ENCODE measurements at regions not wholly inside any gene's neighbourhood (a gene's known extent, or its start where the extent isn't known, plus 50 kb on each side); places are given as distances from the start of the nearest gene placed in this dataset.

DNA sequence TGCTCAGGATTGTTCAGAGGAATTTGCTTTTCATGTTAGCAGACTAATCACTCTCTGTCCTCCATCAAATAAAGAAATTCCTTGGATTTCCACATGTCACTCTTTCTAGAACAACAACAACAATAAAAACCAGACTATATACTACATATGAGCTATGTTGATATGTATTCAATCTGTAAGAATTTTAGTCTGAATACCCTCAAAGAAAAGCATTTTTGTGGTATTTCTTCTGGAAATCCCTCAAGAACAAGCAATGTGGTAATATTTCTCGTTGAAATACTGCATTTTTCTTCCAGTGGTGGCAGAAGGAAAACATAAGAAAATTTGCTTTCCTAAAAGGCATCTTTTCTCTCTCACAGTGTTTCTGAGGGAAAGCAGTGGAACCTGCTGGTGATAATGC is 312.6 kb upstream of the RSPO3 start:
- TF ChIP-seq, protein P1, sequence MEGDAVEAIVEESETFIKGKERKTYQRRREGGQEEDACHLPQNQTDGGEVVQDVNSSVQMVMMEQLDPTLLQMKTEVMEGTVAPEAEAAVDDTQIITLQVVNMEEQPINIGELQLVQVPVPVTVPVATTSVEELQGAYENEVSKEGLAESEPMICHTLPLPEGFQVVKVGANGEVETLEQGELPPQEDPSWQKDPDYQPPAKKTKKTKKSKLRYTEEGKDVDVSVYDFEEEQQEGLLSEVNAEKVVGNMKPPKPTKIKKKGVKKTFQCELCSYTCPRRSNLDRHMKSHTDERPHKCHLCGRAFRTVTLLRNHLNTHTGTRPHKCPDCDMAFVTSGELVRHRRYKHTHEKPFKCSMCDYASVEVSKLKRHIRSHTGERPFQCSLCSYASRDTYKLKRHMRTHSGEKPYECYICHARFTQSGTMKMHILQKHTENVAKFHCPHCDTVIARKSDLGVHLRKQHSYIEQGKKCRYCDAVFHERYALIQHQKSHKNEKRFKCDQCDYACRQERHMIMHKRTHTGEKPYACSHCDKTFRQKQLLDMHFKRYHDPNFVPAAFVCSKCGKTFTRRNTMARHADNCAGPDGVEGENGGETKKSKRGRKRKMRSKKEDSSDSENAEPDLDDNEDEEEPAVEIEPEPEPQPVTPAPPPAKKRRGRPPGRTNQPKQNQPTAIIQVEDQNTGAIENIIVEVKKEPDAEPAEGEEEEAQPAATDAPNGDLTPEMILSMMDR (IDR thresholded peaks at IDR 0.05), result no peak
- no peak for TF ChIP-seq EZH2phosphoT487 (IDR thresholded peaks at IDR 0.05)
- TF ChIP-seq EZH2 (IDR thresholded peaks at IDR 0.05), result no peak

Data from neural progenitor cell (in vitro differentiated cells).